Hepatic stellate cell (primary cell): ENCODE measurements at regions not wholly inside any gene's neighbourhood (a gene's known extent, or its start where the extent isn't known, plus 50 kb on each side); places are given as distances from the start of the nearest gene placed in this dataset.
A peak's percentile ranks its signal among the peaks of the same experiment; 100 is the strongest.
"Not testable (repeated sequence)": the region's sequence is repeated elsewhere in the genome, so short reads cannot be mapped to it uniquely, and the experiment has no call there.

ENCODE experiments used
- DNase-seq: peaks from one replicate; pipeline ENCODE4 v3.0.0; 2011; ENCODE audit warnings: low spot score

- DNase-seq, result no peak
Observed at GRCh38 chr12:5264006-5264405, 167.9 kb upstream of the NTF3 start.

- DNase-seq, result no peak
Observed at GRCh38 chr12:5267603-5268423, 164.1 kb upstream of the NTF3 start.

GRCh38 chr12:5268424-5269210 lies 163.3 kb upstream of the NTF3 start:
- no peak for DNase-seq

- no peak for DNase-seq
Observed at GRCh38 chr12:5269846-5270245, 162.1 kb upstream of the NTF3 start.

DNA sequence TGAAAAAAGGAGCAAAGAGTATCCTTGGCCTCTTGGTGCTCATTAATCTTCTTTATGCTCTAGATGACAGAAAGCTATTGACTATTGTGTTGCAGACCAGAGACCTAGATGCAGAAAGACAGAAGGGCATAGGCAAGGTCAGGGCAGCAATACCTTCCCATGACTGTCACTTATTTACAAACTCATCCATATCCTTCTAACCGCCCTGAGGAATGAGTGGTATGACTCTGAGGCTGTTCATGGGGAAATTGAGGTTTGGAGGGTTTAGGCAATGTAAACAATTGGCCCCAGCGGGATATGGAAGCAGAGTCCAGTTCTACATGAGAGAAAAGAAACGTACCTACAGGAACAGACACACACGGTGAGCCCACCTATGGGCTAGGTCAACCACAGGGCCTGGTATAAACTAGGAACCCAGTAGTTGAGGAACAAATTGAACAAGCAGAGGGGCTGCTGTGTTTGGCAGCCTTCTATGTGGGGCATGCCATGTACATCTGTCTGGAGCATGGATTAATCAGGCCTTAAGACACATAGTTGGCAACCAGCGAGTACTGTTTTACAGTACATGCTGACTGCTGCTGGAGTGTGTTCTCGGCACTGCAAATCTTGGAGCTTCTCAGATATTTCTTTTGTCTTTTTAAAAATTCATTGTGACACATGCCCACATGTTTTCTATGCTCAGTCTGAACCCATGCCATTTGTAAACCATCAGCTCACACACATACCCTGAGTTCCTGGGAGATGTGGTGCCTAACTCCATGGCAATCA lies 159.7 kb upstream of the NTF3 start:
- DNase-seq, result no peak

DNA sequence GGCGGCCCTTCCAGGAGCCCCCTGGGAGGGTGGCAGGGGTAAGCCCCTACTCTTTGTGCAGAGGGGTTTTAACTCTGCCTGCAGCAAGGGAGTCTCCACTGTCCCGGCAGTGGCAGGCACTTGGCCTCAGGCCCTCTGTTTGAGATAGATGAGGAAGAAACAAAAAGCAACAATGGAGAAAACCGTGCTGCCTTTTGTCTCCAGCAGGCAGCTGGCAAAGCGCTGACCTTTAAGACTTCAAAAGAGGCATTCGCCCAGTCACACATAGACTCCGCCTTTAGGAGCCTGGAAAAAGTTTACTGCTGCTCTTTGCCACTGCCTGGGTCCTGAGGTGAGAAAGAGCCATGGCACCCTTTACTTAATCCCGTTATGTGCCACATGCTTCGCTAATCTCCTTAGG lies 158.2 kb upstream of the NTF3 start:
- no peak for DNase-seq

- DNase-seq, result no peak
Observed at GRCh38 chr12:5276327-5276880, 155.5 kb upstream of the NTF3 start.

GRCh38 chr12:5280086-5280485 lies 151.8 kb upstream of the NTF3 start:
- no peak for DNase-seq

- DNase-seq, result not testable (repeated sequence)
Observed at GRCh38 chr12:5290368-5290767, 141.5 kb upstream of the NTF3 start.

GRCh38 chr12:5292651-5293050 lies 139.3 kb upstream of the NTF3 start:
- no peak for DNase-seq

DNA sequence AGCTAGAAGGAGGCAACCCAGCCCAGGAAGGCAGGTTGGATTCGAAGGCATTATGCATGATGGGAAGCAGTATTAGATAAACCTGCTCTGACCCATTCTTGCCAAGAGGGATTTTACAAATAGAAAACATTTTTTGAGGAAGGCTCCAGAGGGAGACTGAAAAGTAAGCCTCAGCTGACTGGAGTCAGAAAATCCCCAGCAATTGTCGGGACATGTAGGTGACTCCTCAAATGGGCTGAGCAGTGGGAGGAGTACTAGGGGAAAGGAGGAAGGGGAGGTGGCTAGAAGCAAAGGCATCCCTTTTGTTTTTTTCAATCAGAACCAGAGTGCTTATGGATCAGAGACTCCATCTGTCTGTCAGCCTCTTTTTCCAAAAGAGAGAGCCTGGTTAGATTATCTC lies 138.1 kb upstream of the NTF3 start:
- DNase-seq, result no peak

DNA sequence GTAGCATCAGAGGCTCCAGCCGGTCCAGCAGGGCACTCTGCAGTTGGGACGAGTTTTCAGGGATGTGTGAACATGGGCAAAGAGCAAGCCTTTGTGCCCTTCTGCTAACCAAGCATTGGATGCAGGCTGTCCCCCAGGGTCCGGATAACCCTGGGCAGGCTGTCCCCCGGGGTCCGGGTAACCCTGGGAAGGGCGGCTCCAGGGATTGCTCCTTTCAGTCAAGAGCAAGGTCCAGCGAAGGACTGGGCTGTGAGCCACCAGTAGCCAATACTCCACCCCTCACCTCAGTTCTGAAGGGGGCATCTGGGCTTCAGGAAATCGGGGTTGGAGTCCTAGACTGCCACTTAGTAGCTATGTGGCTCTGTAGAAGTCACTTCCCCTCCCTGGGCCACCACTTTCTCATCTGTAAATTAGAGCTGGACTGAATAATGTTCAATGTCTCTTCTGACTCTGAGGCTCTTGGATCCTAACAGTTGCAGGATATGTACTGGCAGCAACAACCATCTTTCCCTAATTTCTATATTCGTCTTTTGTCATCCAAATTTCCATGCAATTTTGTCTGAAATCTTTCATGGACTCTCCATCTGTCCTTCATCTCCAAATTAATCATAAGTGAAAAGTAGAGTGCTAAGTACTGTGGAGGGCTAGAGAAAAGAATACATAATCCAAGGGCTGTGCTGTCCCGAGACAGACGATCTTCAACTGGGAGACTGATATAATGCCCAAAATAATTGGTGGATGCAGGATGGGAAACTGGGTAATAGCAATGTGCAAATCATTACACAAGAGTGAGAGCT lies 137.4 kb upstream of the NTF3 start:
- no peak for DNase-seq

- DNase-seq, result peak; percentile 58
Observed at GRCh38 chr12:5295151-5295550, 136.8 kb upstream of the NTF3 start.

DNA sequence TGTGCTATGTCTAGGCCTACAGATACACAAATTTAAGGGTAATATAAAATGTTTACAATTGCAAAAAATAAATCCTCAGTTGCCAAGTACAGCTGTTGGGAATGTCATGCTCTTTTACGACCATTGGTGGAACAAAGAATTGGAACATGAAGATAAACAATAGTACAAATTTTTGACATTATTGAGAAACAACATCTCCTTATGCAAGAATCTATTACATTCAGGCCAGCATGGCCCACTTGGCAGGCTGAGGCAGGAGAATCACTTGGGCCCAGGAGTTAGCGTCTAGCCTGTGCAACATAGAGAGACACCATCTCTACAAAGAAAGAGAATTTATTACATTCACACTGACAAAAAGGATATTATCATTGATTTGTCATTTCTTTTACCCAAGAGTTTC lies 135.9 kb upstream of the NTF3 start:
- no peak for DNase-seq

DNA sequence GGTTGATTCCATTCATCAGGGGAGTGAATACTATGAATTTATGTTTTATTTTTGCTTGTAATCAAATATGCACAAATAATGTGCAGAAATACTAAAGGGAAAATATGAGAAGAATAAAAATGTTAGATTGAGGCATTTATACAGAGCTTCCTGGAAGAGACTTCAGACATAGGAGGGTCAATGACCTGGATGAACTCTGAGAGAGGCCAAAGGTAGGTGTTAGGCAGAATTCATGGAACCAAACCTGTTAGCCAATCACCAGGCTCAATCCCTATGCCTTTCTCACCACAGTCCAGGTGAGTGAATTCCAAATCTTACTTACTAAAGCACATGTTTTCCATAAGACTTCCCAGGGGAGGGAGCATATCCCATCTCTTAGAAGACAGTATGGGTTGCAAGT lies 130.4 kb upstream of the NTF3 start:
- DNase-seq, result no peak

GRCh38 chr12:5305425-5305824 lies 126.5 kb upstream of the NTF3 start:
- DNase-seq, result no peak

- peak; percentile 24 for DNase-seq
Observed at GRCh38 chr12:5305886-5306545, 125.9 kb upstream of the NTF3 start.

DNA sequence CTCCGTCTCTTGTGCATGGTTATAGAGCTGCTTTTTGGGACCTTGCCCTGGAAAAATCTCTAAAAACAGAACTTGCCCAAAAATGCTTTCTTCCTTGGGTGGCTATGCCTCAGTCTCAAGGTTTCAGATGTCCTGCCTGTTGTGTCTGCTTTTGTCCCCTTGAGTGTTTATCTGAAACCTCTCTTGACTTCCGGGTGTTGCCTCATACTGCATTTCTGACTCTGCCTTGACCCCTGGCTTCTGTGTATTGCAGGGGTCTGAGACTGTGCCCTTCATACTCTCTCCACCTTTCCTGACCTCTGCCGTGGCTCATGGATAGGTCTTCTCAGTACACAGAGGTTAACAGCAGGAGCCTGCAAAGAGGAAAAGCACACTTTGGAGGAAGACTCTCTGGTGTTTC lies 124.8 kb upstream of the NTF3 start:
- DNase-seq, result no peak

GRCh38 chr12:5308216-5308615 lies 123.7 kb upstream of the NTF3 start:
- no peak for DNase-seq

- DNase-seq, result no peak
Observed at GRCh38 chr12:5308996-5309395, 122.9 kb upstream of the NTF3 start.

DNA sequence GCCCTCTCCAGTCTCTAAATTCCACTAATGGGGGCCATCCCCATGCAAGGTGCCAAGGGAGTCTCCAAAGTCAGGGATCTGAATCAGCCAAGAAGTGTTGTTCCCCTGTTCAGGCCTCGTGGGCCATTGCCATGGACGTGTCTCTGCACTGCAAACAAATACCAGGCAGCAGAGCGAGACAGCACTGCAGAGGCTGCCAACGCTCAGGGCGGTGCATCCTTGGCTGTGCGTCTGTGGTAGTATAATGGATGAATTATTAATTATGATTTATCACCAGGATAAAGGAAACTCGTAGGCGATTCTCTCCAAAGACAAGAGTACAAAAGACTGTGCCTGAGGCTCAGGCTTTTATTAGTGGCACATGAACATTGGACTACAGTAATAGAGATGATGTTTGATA lies 122.3 kb upstream of the NTF3 start:
- no peak for DNase-seq
